Neuron (in vitro differentiated cells): ENCODE measurements at regions not wholly inside any gene's neighbourhood (a gene's known extent, or its start where the extent isn't known, plus 50 kb on each side); places are given as distances from the start of the nearest gene placed in this dataset.

Experiments used
- H2AFZ ChIP-seq: one replicate; pipeline ENCODE4 v1.6.1; 2013; ENCODE audit warnings: low read depth, mild to moderate bottlenecking, inconsistent platforms, low read length, moderate library complexity
- H3K27me3 ChIP-seq: one replicate; pipeline ENCODE4 v1.6.1; 2013; ENCODE audit warnings: low read length; ENCODE audit not compliant: insufficient read depth
- H3K36me3 ChIP-seq: one replicate; pipeline ENCODE4 v1.6.1; 2013; ENCODE audit warnings: low read length; ENCODE audit not compliant: insufficient read depth
- H3K4me1 ChIP-seq: one replicate; pipeline ENCODE4 v1.6.1; 2013; ENCODE audit warnings: low read length; ENCODE audit not compliant: insufficient read depth
- H3K4me3 ChIP-seq: 2 replicates; pipeline ENCODE4 v1.5.1; 2013; ENCODE audit warnings: mild to moderate bottlenecking, low read length, moderate library complexity
- H3K9me3 ChIP-seq: one replicate; pipeline ENCODE4 v1.6.1; 2013; ENCODE audit warnings: low read length

DNA sequence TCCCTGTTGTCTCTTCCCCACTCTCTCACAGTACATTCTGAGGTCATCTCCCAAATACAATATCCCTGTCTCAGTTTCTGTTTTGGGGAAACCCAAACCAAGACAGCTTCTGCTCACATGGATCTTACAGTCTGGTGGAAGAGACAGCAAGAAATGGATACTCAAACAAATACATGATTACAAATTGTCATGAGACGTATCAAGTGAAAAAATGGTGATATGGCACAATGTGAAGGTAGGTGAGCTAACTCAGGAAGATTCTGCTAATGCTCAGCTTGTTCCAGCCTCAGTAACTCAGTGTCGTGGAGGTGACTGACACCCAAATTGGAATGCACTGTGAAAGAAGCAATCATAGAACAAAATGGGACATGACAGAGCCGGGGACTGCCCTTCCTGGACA is 68.3 kb downstream of the CHST1 start:
- H3K36me3 ChIP-seq, result no peaks in the 10 kb centered on the region
- no peaks in the 10 kb centered on the region for H3K9me3 ChIP-seq
- H2AFZ ChIP-seq, result no peak overlapping the region
- no peaks in the 10 kb centered on the region for H3K4me1 ChIP-seq
- no peak overlapping the region for H3K4me3 ChIP-seq
- peaks cover 3% of the 10 kb centered on the region for H3K27me3 ChIP-seq

DNA sequence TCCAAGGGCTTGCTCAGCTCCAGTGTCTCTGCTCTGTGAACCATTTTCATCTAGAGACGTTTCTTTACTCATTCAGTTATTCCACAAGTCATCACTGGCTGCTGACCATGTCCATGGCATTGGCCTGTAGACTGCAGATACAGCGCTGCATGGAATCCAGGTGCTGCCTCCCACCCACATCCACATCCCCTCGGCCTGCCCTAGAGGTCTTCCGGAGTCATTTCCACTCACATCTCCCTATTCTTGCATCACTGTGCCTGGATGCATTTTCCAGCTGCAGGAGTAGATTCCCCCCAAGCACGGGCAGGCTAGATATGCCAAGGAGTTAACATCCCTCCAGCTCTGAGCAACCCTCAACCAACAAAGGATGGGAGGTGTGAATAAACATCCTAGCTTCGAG is 68.9 kb downstream of the CHST1 start:
- H2AFZ ChIP-seq, result no peak overlapping the region

GRCh38 chr11:45593992-45594391 is 71.4 kb downstream of the CHST1 start:
- H3K4me3 ChIP-seq, result no peak overlapping the region
- peaks cover 1% of the 10 kb centered on the region for H3K27me3 ChIP-seq
- H3K9me3 ChIP-seq, result no peaks in the 10 kb centered on the region
- no peaks in the 10 kb centered on the region for H3K36me3 ChIP-seq
- no peak overlapping the region for H2AFZ ChIP-seq
- no peaks in the 10 kb centered on the region for H3K4me1 ChIP-seq

More for the DNA sequence above, 68.9 kb downstream of the CHST1 start:
- Histone ChIP-seq H3K36me3 (no peaks in the 10 kb centered on the region), H3K27me3 (peaks cover 3% of the 10 kb centered on the region), H3K9me3 (no peaks in the 10 kb centered on the region), H3K4me1 (no peaks in the 10 kb centered on the region), H3K4me3 (no peak overlapping the region)

DNA sequence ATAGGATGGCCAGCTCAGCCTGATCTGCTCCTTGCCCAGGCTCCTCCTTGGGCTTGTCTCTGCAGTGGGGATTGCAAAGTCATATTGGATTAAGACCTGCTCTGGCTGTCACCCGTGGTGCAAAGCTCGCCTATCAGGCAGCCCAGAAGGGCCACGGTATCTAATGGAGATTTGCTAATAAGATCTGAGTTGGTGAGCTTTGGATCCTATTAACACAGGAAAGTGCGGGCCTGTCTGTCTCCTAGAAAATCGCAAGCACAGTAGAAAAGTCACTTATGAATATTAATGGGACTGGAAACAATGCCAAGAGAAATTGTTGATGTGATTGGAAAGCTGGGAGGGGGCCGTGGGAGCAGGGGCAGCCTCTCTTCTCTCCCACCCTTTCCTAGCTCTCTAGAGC is 72.8 kb downstream of the CHST1 start:
- H3K27me3 ChIP-seq, result no peaks in the 10 kb centered on the region
- no peaks in the 10 kb centered on the region for H3K36me3 ChIP-seq
- H2AFZ ChIP-seq, result no peak overlapping the region
- no peaks in the 10 kb centered on the region for H3K4me1 ChIP-seq
- no peaks in the 10 kb centered on the region for H3K9me3 ChIP-seq
- no peak overlapping the region for H3K4me3 ChIP-seq

DNA sequence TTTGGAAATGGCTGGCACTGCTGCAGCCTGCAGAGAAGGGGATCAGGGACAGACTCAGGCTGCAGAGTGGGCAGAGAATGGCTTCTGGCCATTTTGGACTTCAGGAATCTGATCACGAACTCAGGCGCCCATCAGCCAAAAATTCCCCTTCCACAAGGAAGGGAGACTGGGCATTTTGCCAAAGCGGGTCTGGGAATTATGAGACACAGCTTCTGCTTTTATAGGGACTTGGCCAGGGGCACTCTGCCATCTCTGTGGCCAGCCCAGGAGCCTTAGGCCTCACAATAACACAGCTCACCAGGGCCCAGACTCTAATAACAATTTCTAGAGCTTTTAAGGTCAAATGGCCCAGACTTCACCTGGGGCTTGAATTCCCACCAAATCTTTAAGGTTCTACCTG is 74.7 kb downstream of the CHST1 start:
- no peak overlapping the region for H3K4me3 ChIP-seq
- H2AFZ ChIP-seq, result no peak overlapping the region
- H3K9me3 ChIP-seq, result no peaks in the 10 kb centered on the region
- H3K4me1 ChIP-seq, result no peaks in the 10 kb centered on the region
- no peaks in the 10 kb centered on the region for H3K27me3 ChIP-seq
- H3K36me3 ChIP-seq, result no peaks in the 10 kb centered on the region

- no peak overlapping the region for H2AFZ ChIP-seq
- no peaks in the 10 kb centered on the region for H3K4me1 ChIP-seq
- H3K27me3 ChIP-seq, result peaks cover 4% of the 10 kb centered on the region
- H3K4me3 ChIP-seq, result no peak overlapping the region
- H3K36me3 ChIP-seq, result no peaks in the 10 kb centered on the region
- no peaks in the 10 kb centered on the region for H3K9me3 ChIP-seq
Observed at GRCh38 chr11:45585205-45585604, 80.2 kb downstream of the CHST1 start.

- H2AFZ ChIP-seq, result no peak overlapping the region
- no peak overlapping the region for H3K4me3 ChIP-seq
- peaks cover 4% of the 10 kb centered on the region for H3K27me3 ChIP-seq
- H3K4me1 ChIP-seq, result no peaks in the 10 kb centered on the region
- no peaks in the 10 kb centered on the region for H3K9me3 ChIP-seq
- no peaks in the 10 kb centered on the region for H3K36me3 ChIP-seq
Observed at GRCh38 chr11:45583981-45584566, 81.3 kb downstream of the CHST1 start.

- Histone ChIP-seq H3K9me3 (no peaks in the 10 kb centered on the region), H2AFZ (no peak overlapping the region), H3K4me1 (peaks cover 19% of the 10 kb centered on the region), H3K27me3 (peaks cover 4% of the 10 kb centered on the region), H3K36me3 (no peaks in the 10 kb centered on the region), H3K4me3 (no peak overlapping the region)
Observed at GRCh38 chr11:45580399-45580798, 85.0 kb downstream of the CHST1 start.

- H3K9me3 ChIP-seq, result no peaks in the 10 kb centered on the region
- H3K4me1 ChIP-seq, result peaks cover 19% of the 10 kb centered on the region
- H3K4me3 ChIP-seq, result no peak overlapping the region
- no peaks in the 10 kb centered on the region for H3K27me3 ChIP-seq
- H2AFZ ChIP-seq, result no peak overlapping the region
- H3K36me3 ChIP-seq, result no peaks in the 10 kb centered on the region
Observed at GRCh38 chr11:45578316-45578715, 87.1 kb downstream of the CHST1 start.

DNA sequence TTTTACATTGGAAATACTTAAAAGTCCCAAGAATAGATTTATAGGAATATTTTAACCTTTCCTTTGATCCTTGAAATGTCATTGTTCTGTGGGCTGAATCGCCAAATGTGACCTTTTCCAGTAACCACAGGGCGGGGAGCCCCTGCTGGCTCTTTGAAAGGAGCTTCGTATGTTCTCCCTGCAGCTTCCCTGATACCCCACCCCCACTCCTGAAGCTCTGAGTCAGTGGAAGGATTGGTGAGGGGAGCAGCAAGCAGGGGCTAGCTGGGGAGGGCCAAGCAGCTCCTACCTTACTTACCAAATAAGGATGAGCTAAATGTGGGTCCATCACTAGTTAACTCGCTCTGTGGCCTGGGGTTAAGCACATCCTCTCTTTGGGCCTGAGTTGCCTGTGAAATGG is 87.7 kb downstream of the CHST1 start:
- H2AFZ ChIP-seq, result no peak overlapping the region
- no peaks in the 10 kb centered on the region for H3K36me3 ChIP-seq
- no peaks in the 10 kb centered on the region for H3K27me3 ChIP-seq
- H3K9me3 ChIP-seq, result no peaks in the 10 kb centered on the region
- peaks cover 19% of the 10 kb centered on the region for H3K4me1 ChIP-seq
- H3K4me3 ChIP-seq, result no peak overlapping the region

- H3K27me3 ChIP-seq, result no peaks in the 10 kb centered on the region
- no peak overlapping the region for H2AFZ ChIP-seq
- no peaks in the 10 kb centered on the region for H3K36me3 ChIP-seq
Observed at GRCh38 chr11:45576461-45577215, 88.8 kb downstream of the CHST1 start.

GRCh38 chr11:45573728-45574127 is 91.7 kb downstream of the CHST1 start:
- H3K4me1 ChIP-seq, result peaks cover 19% of the 10 kb centered on the region
- H3K9me3 ChIP-seq, result no peaks in the 10 kb centered on the region
- H2AFZ ChIP-seq, result no peak overlapping the region
- H3K4me3 ChIP-seq, result no peak overlapping the region
- H3K36me3 ChIP-seq, result no peaks in the 10 kb centered on the region
- H3K27me3 ChIP-seq, result no peaks in the 10 kb centered on the region

More at GRCh38 chr11:45576461-45577215, 88.8 kb downstream of the CHST1 start:
- Histone ChIP-seq H3K4me3 (no peak overlapping the region), H3K4me1 (peaks cover 19% of the 10 kb centered on the region), H3K9me3 (no peaks in the 10 kb centered on the region)

GRCh38 chr11:45572354-45573123 is 92.9 kb downstream of the CHST1 start:
- H3K9me3 ChIP-seq, result no peaks in the 10 kb centered on the region
- no peaks in the 10 kb centered on the region for H3K36me3 ChIP-seq
- H3K27me3 ChIP-seq, result no peaks in the 10 kb centered on the region
- no peak overlapping the region for H2AFZ ChIP-seq
- H3K4me1 ChIP-seq, result peaks cover 9% of the 10 kb centered on the region
- no peak overlapping the region for H3K4me3 ChIP-seq
